GM12878 (cell line): ENCODE measurements at regions not wholly inside any gene's neighbourhood (a gene's known extent, or its start where the extent isn't known, plus 50 kb on each side); places are given as distances from the start of the nearest gene placed in this dataset.

Source experiments
- ATAC-seq: fragments of 200-7000 bp; cut with Tn5 transposase; 3 replicates; pipeline ENCODE4 v1.9.1; 2020; ENCODE audit warnings: mild to moderate bottlenecking, moderate library complexity
- BruUV-seq: library from RNA; stranded (reverse); fragments of 400-500 nt; replicated peaks from 2 replicates; lab custom pipeline; 2021; lab: Mats Ljungman, UMichigan
- CTCF ChIA-PET: fragments of 300-600 bp; sonication (Branson Sonifier 250); formaldehyde crosslinking; extraction: SDS; loops from one replicate; lab custom pipeline; 2021; ENCODE audit warnings: inconsistent platforms; lab: Yijun Ruan, JAX
- POLR2A ChIA-PET: fragments of 350-600 bp; formaldehyde crosslinking; extraction: SDS; loops from one replicate; lab custom pipeline; 2021; ENCODE audit warnings: inconsistent platforms; lab: Charles Lee
- RAD21 ChIA-PET: fragments of 300-600 bp; sonication (Branson Sonifier 250); formaldehyde crosslinking; loops from one replicate; lab custom pipeline; 2023; ENCODE audit warnings: antibody characterized with exemption; ENCODE audit not compliant: unreplicated experiment; lab: Charles Lee
- SMC1A ChIA-PET: fragments of 300-600 bp; sonication (Branson Sonifier 250); formaldehyde crosslinking; loops from one replicate; lab custom pipeline; 2023; ENCODE audit not compliant: unreplicated experiment, uncharacterized antibody; lab: Charles Lee
- DNase-seq: peaks from one replicate; pipeline ENCODE4 v3.0.0-alpha.2; 2011; ENCODE audit warnings: low read depth, low spot score
- FAIRE-seq: peaks from 3 replicates; lab custom pipeline; 2011; peaks lifted over from hg19 to GRCh38; lab: Jason Lieb, UNC
- H2AFZ ChIP-seq: 2 replicates; pipeline ENCODE4 v1.6.0; 2011; ENCODE audit warnings: low read depth, low read length, control low read depth; ENCODE audit not compliant: control insufficient read depth
- H3K27ac ChIP-seq: 2 replicates; pipeline ENCODE4 v1.5.1; 2011; ENCODE audit warnings: control low read depth; ENCODE audit not compliant: control insufficient read depth, insufficient read depth
- H3K27me3 ChIP-seq, 2 experiments: replicated peaks in 1 of 2; 2 replicates each; pipeline versions ENCODE4 v1.6.0 to v1.6.1; 2011; ENCODE audit warnings: low read length in 1 of 2; ENCODE audit not compliant: control insufficient read depth in 2 of 2, insufficient read depth in 2 of 2
- H3K36me3 ChIP-seq, 2 experiments: 2 replicates each; pipeline ENCODE4 v1.5.1; 2011; ENCODE audit warnings: low read length in 1 of 2; ENCODE audit not compliant: control insufficient read depth in 2 of 2, insufficient read depth in 2 of 2
- H3K4me1 ChIP-seq: 2 replicates; pipeline ENCODE4 v1.6.1; 2011; ENCODE audit warnings: mild to moderate bottlenecking, low read length, moderate library complexity, mixed read lengths; ENCODE audit not compliant: control insufficient read depth, insufficient read depth
- H3K4me2 ChIP-seq: 2 replicates; pipeline ENCODE4 v1.6.0; 2011; ENCODE audit warnings: control low read depth; ENCODE audit not compliant: control insufficient read depth, insufficient read depth
- H3K4me3 ChIP-seq: fragments of 200-600 bp; sonication (generic); 2 replicates; pipeline ENCODE4 v1.5.1; 2016
- H3K79me2 ChIP-seq: 2 replicates; pipeline ENCODE4 v1.6.0; 2011; ENCODE audit warnings: low read length; ENCODE audit not compliant: control insufficient read depth, insufficient read depth
- H3K9ac ChIP-seq: 2 replicates; pipeline ENCODE4 v1.8.0; 2011; ENCODE audit warnings: low read length, control low read depth, mixed read lengths; ENCODE audit not compliant: control insufficient read depth, insufficient read depth
- H3K9me3 ChIP-seq: replicated peaks from 3 replicates; pipeline ENCODE4 v1.5.1; 2011; ENCODE audit warnings: mild to moderate bottlenecking, low read length; ENCODE audit not compliant: control insufficient read depth, insufficient read depth
- H4K20me1 ChIP-seq: 2 replicates; pipeline ENCODE4 v1.6.0; 2011; ENCODE audit not compliant: control insufficient read depth, insufficient read depth
- BHLHE40 ChIP-seq, 2 experiments: fragments of 450-650 bp in 1 of 2; IDR thresholded peaks; 2 replicates each; pipeline ENCODE4 v1.6.1; 2011 to 2017; ENCODE audit warnings: low read depth in 2 of 2, borderline replicate concordance in 1 of 2, improper control_type of control experiment in 1 of 2, low read length in 1 of 2, mild to moderate bottlenecking in 1 of 2
- BRCA1 ChIP-seq: IDR thresholded peaks from 2 replicates; pipeline ENCODE4 v1.6.1; 2011; ENCODE audit warnings: low read depth, low read length, improper control_type of control experiment
- CBX3 ChIP-seq: fragments of 200-600 bp; sonication (generic); IDR thresholded peaks from 2 replicates; pipeline ENCODE4 v1.6.1; 2016; ENCODE audit warnings: low read depth, borderline replicate concordance
- CHD4 ChIP-seq: fragments of 200-600 bp; sonication (generic); IDR thresholded peaks from 2 replicates; pipeline ENCODE4 v1.6.1; 2016; ENCODE audit warnings: mild to moderate bottlenecking
- CUX1 ChIP-seq: IDR thresholded peaks from 2 replicates; pipeline ENCODE4 v1.6.1; 2012; ENCODE audit warnings: improper control_type of control experiment, low read depth, low read length; ENCODE audit not compliant: insufficient replicate concordance
- IKZF2 ChIP-seq, 2 experiments: fragments of 450-650 bp; IDR thresholded peaks; 2 replicates each; pipeline ENCODE4 v1.6.1; 2017; ENCODE audit warnings: mild to moderate bottlenecking in 2 of 2, moderate library complexity in 2 of 2
- STAT3 ChIP-seq: IDR thresholded peaks from 2 replicates; pipeline ENCODE4 v1.6.1; 2011; ENCODE audit warnings: low read depth, low read length, improper control_type of control experiment
- TBL1XR1 ChIP-seq: IDR thresholded peaks from 2 replicates; pipeline ENCODE4 v1.6.1; 2012; ENCODE audit warnings: low read depth, low read length, improper control_type of control experiment
- WGBS: methylation state at CpG from one replicate; pipeline ENCODE4 v1.1.6; 2016; ENCODE audit warnings: low lambda C conversion rate; ENCODE audit not compliant: insufficient replicate concordance, insufficient coverage; ENCODE audit errors: missing lambda C conversion rate; 5-methylcytosine and 5-hydroxymethylcytosine counted together
- in situ Hi-C: fragments of 300-500 bp; cut with MboI; formaldehyde crosslinking; loops from 9 replicates; pipeline ENCODE4 v1.14.3; 2018; ENCODE audit warnings: mixed read lengths
- intact Hi-C: fragments of 100-400 bp; cut with micrococcal nuclease; formaldehyde crosslinking; loops from one replicate; pipeline ENCODE4 v1.14.2; 2022; ENCODE audit not compliant: unreplicated experiment
- TF ChIP-seq, protein P1 (sequence below): IDR thresholded peaks from 2 replicates; pipeline ENCODE4 v1.6.1; 2012; ENCODE audit warnings: low read depth, low read length, improper control_type of control experiment
- TF ChIP-seq, protein P2 (sequence below): IDR thresholded peaks from 2 replicates; pipeline ENCODE4 v1.6.1; 2011; ENCODE audit warnings: low read depth, mild to moderate bottlenecking, low read length, moderate library complexity, borderline replicate concordance; ENCODE audit errors: extremely low read depth

GRCh38 chr13:111552891-111553655, 232.6 kb downstream of the TEX29 start (continued):
- TF ChIP-seq, protein P1, sequence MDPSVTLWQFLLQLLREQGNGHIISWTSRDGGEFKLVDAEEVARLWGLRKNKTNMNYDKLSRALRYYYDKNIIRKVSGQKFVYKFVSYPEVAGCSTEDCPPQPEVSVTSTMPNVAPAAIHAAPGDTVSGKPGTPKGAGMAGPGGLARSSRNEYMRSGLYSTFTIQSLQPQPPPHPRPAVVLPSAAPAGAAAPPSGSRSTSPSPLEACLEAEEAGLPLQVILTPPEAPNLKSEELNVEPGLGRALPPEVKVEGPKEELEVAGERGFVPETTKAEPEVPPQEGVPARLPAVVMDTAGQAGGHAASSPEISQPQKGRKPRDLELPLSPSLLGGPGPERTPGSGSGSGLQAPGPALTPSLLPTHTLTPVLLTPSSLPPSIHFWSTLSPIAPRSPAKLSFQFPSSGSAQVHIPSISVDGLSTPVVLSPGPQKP, result no peak
- no peak for TF ChIP-seq STAT3

DNA sequence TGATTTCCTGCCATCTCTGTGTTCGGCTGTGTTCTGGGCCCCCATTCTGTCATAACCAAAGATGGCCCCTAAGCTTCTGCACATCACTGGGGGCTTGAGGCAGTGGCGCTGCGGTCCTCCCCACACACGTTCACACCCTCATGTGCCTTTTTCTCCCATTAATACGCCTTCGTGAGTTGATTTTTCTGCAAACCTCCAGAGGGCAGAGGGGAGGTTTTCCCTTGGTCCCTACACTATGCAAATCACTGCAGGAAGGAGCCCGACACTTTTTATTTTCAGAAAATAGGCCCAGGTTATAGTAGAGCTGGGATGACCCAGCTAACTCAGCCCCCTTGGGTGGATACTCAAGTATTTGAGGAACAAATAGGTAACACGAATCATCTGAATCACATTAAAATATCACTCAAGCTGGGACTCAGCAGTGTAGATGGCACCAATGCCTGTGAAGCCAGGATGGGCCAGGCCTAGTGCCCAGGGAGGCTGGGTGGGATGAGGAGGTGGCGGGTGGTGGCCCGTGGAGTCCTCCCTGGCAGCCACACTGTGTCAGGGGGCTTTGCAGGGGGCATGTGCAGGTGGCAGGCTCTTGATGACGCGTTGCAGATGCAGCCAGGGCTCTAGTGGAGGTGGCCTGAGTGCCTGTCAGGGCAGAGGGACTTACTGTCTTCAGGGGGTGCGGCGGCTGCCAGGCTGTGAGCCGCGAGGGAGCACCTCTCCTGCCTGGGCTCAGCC, 234.3 kb downstream of the TEX29 start:
- H3K4me2 ChIP-seq, result no peak overlapping the region
- H3K9me3 ChIP-seq, result no peaks in the 10 kb centered on the region
- H3K4me1 ChIP-seq, result no peaks in the 10 kb centered on the region
- TF ChIP-seq BRCA1 (no peak), TBL1XR1 (no peak), BHLHE40 (IDR thresholded peaks at IDR 0.05; ENCODE audit: borderline replicate concordance in 1 of 2, low read depth in 2 of 2, low read length in 1 of 2) (no peak), CUX1 (no peak), CHD4 (no peak), CBX3 (no peak), IKZF2 (IDR thresholded peaks at IDR 0.05) (no peak)
- TF ChIP-seq, protein P2, sequence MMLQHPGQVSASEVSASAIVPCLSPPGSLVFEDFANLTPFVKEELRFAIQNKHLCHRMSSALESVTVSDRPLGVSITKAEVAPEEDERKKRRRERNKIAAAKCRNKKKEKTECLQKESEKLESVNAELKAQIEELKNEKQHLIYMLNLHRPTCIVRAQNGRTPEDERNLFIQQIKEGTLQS, result no peak
- no peak overlapping the region for H3K9ac ChIP-seq
- WGBS, result 13% methylated on average over 14 of the region's 16 CpGs
- no peak overlapping the region for H3K27ac ChIP-seq
- intact Hi-C loops (no loop called here), in situ Hi-C loops (no loop called here)
- DNase-seq (no peak), FAIRE-seq (no peak), ATAC-seq (no peak)
- BruUV-seq, result no TSS peak
- no peak overlapping the region for H3K4me3 ChIP-seq
- no peak overlapping the region for H2AFZ ChIP-seq
- no peaks in the 10 kb centered on the region for H3K79me2 ChIP-seq
- H4K20me1 ChIP-seq, result no peaks in the 10 kb centered on the region
- H3K36me3 ChIP-seq, result no peaks in the 10 kb centered on the region
- ChIA-PET RAD21 (no interaction called here), POLR2A (no interaction called here), CTCF (no interaction called here), SMC1A (no interaction called here)
- H3K27me3 ChIP-seq, result no peaks in the 10 kb centered on the region; a peak in 1 of 4 replicates
